ENCODE measurements at regions not wholly inside any gene's neighbourhood (a gene's known extent, or its start where the extent isn't known, plus 50 kb on each side); places are given as distances from the start of the nearest gene placed in this dataset.
"Not testable (repeated sequence)": the region's sequence is repeated elsewhere in the genome, so short reads cannot be mapped to it uniquely, and the experiment has no call there.

- 87% methylated on average over 1 of the region's 1 CpG for WGBS
- no peak overlapping the region for H3K4me3 ChIP-seq
Observed at GRCh38 chr1:196029410-196029809, 578.8 kb downstream of the KCNT2 start.

GRCh38 chr1:196027127-196027526 is 581.1 kb downstream of the KCNT2 start:
- no peak overlapping the region for H3K4me3 ChIP-seq
- H3K27ac ChIP-seq: no peak overlapping the region
- H3K4me1 ChIP-seq: no peaks in the 10 kb centered on the region
- no peaks in the 10 kb centered on the region for H3K27me3 ChIP-seq
- no peaks in the 10 kb centered on the region for H3K36me3 ChIP-seq
- no peak for TF ChIP-seq CTCF (IDR thresholded peaks at IDR 0.05)
- no peak for TF ChIP-seq EP300 (IDR thresholded peaks at IDR 0.05)
- no peak for TF ChIP-seq POLR2AphosphoS5 (IDR thresholded peaks at IDR 0.05)
- no peak for TF ChIP-seq POLR2A (IDR thresholded peaks at IDR 0.05)
- no peak for DNase-seq (ENCODE audit: low spot score in 2 of 2)
- no peaks in the 10 kb centered on the region for H3K9me3 ChIP-seq
- 47% methylated on average over 1 of the region's 1 CpG for WGBS

More at GRCh38 chr1:196029410-196029809, 578.8 kb downstream of the KCNT2 start:
- Histone ChIP-seq H3K27ac (no peak overlapping the region), H3K27me3 (no peaks in the 10 kb centered on the region), H3K36me3 (no peaks in the 10 kb centered on the region), H3K9me3 (no peaks in the 10 kb centered on the region), H3K4me1 (no peaks in the 10 kb centered on the region)
- DNase-seq (ENCODE audit: low spot score in 2 of 2): no peak
- TF ChIP-seq POLR2AphosphoS5 (IDR thresholded peaks at IDR 0.05) (no peak), EP300 (IDR thresholded peaks at IDR 0.05) (no peak), CTCF (IDR thresholded peaks at IDR 0.05) (no peak), POLR2A (IDR thresholded peaks at IDR 0.05) (no peak)

- not testable (repeated sequence) for H3K27ac ChIP-seq; H3K4me1 ChIP-seq; DNase-seq (ENCODE audit: low spot score in 2 of 2); H3K9me3 ChIP-seq; H3K4me3 ChIP-seq; H3K27me3 ChIP-seq; H3K36me3 ChIP-seq
- 98% methylated on average over 7 of the region's 7 CpGs for WGBS
Observed at GRCh38 chr1:196021174-196021573, 587.1 kb downstream of the KCNT2 start.

GRCh38 chr1:196009362-196009761 is 598.9 kb downstream of the KCNT2 start:
- Histone ChIP-seq H3K27me3 (no peaks in the 10 kb centered on the region), H3K27ac (no peak overlapping the region), H3K4me3 (no peak overlapping the region), H3K36me3 (no peaks in the 10 kb centered on the region), H3K4me1 (no peaks in the 10 kb centered on the region), H3K9me3 (no peaks in the 10 kb centered on the region)
- no peak for TF ChIP-seq POLR2A (IDR thresholded peaks at IDR 0.05)
- no peak for DNase-seq (ENCODE audit: low spot score in 2 of 2)

GRCh38 chr1:196007763-196008162 is 600.5 kb downstream of the KCNT2 start:
- 85% methylated on average over 1 of the region's 1 CpG for WGBS
- TF ChIP-seq EP300 (IDR thresholded peaks at IDR 0.05) (no peak), POLR2A (IDR thresholded peaks at IDR 0.05) (no peak), POLR2AphosphoS5 (IDR thresholded peaks at IDR 0.05) (no peak), CTCF (IDR thresholded peaks at IDR 0.05) (no peak)
- H3K9me3 ChIP-seq: no peaks in the 10 kb centered on the region
- no peaks in the 10 kb centered on the region for H3K4me1 ChIP-seq
- no peaks in the 10 kb centered on the region for H3K27me3 ChIP-seq
- no peak overlapping the region for H3K27ac ChIP-seq
- H3K36me3 ChIP-seq: no peaks in the 10 kb centered on the region
- H3K4me3 ChIP-seq: no peak overlapping the region
- no peak for DNase-seq (ENCODE audit: low spot score in 2 of 2)

GRCh38 chr1:196005426-196005825 is 602.8 kb downstream of the KCNT2 start:
- H3K36me3 ChIP-seq: no peaks in the 10 kb centered on the region
- H3K27me3 ChIP-seq: no peaks in the 10 kb centered on the region
- no peak overlapping the region for H3K4me3 ChIP-seq
- no peaks in the 10 kb centered on the region for H3K9me3 ChIP-seq
- DNase-seq (ENCODE audit: low spot score in 2 of 2): no peak
- TF ChIP-seq EP300 (IDR thresholded peaks at IDR 0.05) (no peak), POLR2AphosphoS5 (IDR thresholded peaks at IDR 0.05) (no peak), CTCF (IDR thresholded peaks at IDR 0.05) (no peak), POLR2A (IDR thresholded peaks at IDR 0.05) (no peak)
- H3K27ac ChIP-seq: no peak overlapping the region
- 100% methylated on average over 1 of the region's 1 CpG for WGBS
- H3K4me1 ChIP-seq: peaks cover 5% of the 10 kb centered on the region

GRCh38 chr1:196004388-196004787 is 603.9 kb downstream of the KCNT2 start:
- not testable (repeated sequence) for H3K27ac ChIP-seq; DNase-seq (ENCODE audit: low spot score in 2 of 2); H3K4me1 ChIP-seq; H3K4me3 ChIP-seq; H3K36me3 ChIP-seq; H3K9me3 ChIP-seq; H3K27me3 ChIP-seq
- 81% methylated on average over 5 of the region's 5 CpGs for WGBS
